Activated CD4-positive, alpha-beta T cell treated with anti-CD3 and anti-CD28 coated beads, Interleukin-2, amount 50 U/mL, for 16 hours (primary cell): ENCODE measurements at regions not wholly inside any gene's neighbourhood (a gene's known extent, or its start where the extent isn't known, plus 50 kb on each side); places are given as distances from the start of the nearest gene placed in this dataset.

Experiments
- DNase-seq: peaks from one replicate; pipeline ENCODE4 v3.0.0-alpha.2; 2020

GRCh38 chr21:33157303-33157702 lies 72.4 kb upstream of the IFNAR2 start:
- DNase-seq = no peak

GRCh38 chr21:33158654-33159053 lies 71.1 kb upstream of the IFNAR2 start:
- DNase-seq = no peak

- no peak for DNase-seq
Measured at GRCh38 chr21:33162436-33162951, 67.2 kb upstream of the IFNAR2 start.

GRCh38 chr21:33168886-33169285 lies 60.9 kb upstream of the IFNAR2 start:
- DNase-seq = no peak

- DNase-seq = no peak
Measured at GRCh38 chr21:33169359-33169758, 60.4 kb upstream of the IFNAR2 start.

- DNase-seq = no peak
Measured at GRCh38 chr21:33171616-33172169, 58.0 kb upstream of the IFNAR2 start.

GRCh38 chr21:33174756-33175155 lies 55.0 kb upstream of the IFNAR2 start:
- no peak for DNase-seq
